Peyer's patch (tissue), 4 donors: ENCODE measurements at regions not wholly inside any gene's neighbourhood (a gene's known extent, or its start where the extent isn't known, plus 50 kb on each side); places are given as distances from the start of the nearest gene placed in this dataset.

ENCODE experiments used
- DNase-seq, 3 donors: peaks; one replicate each; pipeline ENCODE4 v3.0.0-alpha.2; 2017 to 2019
- H3K27ac ChIP-seq, 4 donors: fragments of 200-600 bp; sonication (generic); one replicate each; pipeline ENCODE4 v1.5.1; 2016 to 2019
- H3K27me3 ChIP-seq, 2 donors: fragments of 200-600 bp; sonication (generic); one replicate each; pipeline ENCODE4 v1.5.1; 2019
- H3K36me3 ChIP-seq, 3 donors: fragments of 200-600 bp; sonication (generic); one replicate each; pipeline ENCODE4 v1.5.1; 2016 to 2019
- H3K4me1 ChIP-seq, 4 donors: fragments of 200-600 bp; sonication (generic); one replicate each; pipeline ENCODE4 v1.5.1; 2016 to 2019
- H3K4me3 ChIP-seq, 4 donors: fragments of 200-600 bp; sonication (generic); 1 replicate in 3 of 4; 2 replicates in 1 of 4; pipeline ENCODE4 v1.5.1; 2016 to 2019; ENCODE audit warnings: mild to moderate bottlenecking in 1 of 4
- H3K9me3 ChIP-seq, 4 donors: fragments of 200-600 bp; sonication (generic); one replicate each; pipeline ENCODE4 v1.5.1; 2016 to 2019; ENCODE audit warnings: mild to moderate bottlenecking in 1 of 4
- POLR2A ChIP-seq, 2 donors: fragments of 450-650 bp; IDR thresholded peaks; one replicate each; pipeline ENCODE4 v1.5.1; 2017; ENCODE audit warnings: antibody characterized with exemption in 2 of 2, mild to moderate bottlenecking in 2 of 2, moderate library complexity in 2 of 2
- TF ChIP-seq, protein P1 (sequence below), 6 experiments: fragments of 450-650 bp in 4 of 6; fragments of 200-600 bp in 2 of 6; sonication (generic) in 1 of 6; IDR thresholded peaks; one replicate each; pipeline ENCODE4 v1.5.1; 2017 to 2019; ENCODE audit warnings: antibody characterized with exemption in 6 of 6, mild to moderate bottlenecking in 3 of 6, moderate library complexity in 1 of 6

DNA sequence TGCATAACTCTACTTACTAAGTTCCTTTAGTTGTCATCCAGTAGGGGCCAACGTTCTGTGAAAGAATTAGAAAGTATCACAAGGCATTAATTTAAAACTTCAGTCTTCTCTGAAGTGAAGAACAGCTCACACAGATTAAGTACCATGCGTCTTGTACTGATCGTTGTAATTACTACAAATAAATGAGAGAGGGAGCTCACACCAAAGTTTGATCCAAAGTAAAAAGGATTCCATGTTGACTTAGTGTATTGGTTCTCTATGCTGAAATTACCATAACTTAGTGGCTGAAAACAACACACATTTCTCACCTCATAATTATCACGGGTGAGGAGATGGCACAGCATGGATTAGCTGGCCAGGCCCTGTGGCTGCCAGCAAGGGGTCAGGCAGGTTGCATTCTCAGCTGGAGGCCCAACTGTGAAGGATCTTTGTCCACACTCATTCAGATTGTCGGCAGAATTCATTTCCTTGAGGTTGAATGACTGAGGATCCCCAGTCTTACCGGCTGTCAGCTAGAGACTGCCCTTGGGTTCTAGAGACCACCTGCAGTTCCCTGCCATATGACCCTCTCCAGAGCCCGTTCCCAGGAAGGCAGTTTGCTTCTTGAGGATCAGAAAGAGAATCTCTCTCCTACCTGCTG is 169.1 kb downstream of the YTHDC2 start:
- H3K9me3 ChIP-seq = no peaks in the 10 kb centered on the region
- TF ChIP-seq POLR2A (IDR thresholded peaks at IDR 0.05) = no peak
- TF ChIP-seq, protein P1, sequence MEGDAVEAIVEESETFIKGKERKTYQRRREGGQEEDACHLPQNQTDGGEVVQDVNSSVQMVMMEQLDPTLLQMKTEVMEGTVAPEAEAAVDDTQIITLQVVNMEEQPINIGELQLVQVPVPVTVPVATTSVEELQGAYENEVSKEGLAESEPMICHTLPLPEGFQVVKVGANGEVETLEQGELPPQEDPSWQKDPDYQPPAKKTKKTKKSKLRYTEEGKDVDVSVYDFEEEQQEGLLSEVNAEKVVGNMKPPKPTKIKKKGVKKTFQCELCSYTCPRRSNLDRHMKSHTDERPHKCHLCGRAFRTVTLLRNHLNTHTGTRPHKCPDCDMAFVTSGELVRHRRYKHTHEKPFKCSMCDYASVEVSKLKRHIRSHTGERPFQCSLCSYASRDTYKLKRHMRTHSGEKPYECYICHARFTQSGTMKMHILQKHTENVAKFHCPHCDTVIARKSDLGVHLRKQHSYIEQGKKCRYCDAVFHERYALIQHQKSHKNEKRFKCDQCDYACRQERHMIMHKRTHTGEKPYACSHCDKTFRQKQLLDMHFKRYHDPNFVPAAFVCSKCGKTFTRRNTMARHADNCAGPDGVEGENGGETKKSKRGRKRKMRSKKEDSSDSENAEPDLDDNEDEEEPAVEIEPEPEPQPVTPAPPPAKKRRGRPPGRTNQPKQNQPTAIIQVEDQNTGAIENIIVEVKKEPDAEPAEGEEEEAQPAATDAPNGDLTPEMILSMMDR (IDR thresholded peaks at IDR 0.05) = no peak
- H3K4me3 ChIP-seq = no peak overlapping the region
- no peaks in the 10 kb centered on the region for H3K36me3 ChIP-seq
- H3K27me3 ChIP-seq = no peaks in the 10 kb centered on the region
- H3K4me1 ChIP-seq = no peaks in the 10 kb centered on the region
- no peak for DNase-seq
- no peak overlapping the region for H3K27ac ChIP-seq

DNA sequence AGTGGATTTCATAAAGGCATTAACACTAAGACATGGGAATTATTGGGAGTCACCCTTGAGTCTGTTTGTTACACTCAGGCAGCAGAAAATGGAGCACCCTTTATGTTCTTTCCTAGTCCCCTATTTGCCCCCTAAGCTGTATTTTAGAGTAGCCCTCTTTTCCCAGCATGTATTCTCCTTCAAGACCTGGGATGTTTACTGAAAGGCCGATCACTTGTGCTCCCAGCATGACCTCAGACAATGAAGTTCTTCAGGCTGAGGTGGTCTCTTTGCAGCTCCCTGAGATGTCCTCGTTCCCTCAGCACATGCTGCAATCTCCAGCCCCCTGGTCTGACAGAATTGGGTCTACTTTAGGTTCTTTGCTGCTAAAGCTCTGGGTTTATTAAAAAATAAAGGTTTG is 169.7 kb downstream of the YTHDC2 start:
- no peaks in the 10 kb centered on the region for H3K9me3 ChIP-seq
- H3K27ac ChIP-seq = no peak overlapping the region
- H3K27me3 ChIP-seq = no peaks in the 10 kb centered on the region
- no peak overlapping the region for H3K4me3 ChIP-seq
- H3K4me1 ChIP-seq = no peaks in the 10 kb centered on the region
- no peaks in the 10 kb centered on the region for H3K36me3 ChIP-seq
- TF ChIP-seq POLR2A (IDR thresholded peaks at IDR 0.05) = no peak
- TF ChIP-seq, protein P1 (IDR thresholded peaks at IDR 0.05) = no peak
- no peak for DNase-seq

DNA sequence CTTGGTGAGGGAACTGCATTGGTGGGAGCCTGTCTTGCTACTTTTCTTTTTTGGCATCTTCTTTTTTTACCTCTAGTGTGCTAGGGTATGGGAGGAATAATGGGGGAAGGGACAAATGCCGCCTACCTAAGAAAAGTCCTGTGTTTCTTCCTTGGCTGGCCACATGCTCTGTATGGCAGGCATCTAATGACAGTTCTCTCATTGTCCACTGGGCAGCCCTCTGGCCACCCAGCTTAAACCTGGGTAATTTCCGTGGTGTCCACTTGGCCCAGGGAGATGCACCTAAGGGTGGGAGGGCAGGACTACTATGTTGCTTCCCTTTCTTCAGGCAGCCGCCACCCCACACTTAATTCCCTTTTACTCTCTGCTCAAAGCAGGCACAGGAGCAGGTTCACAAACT is 173.1 kb downstream of the YTHDC2 start:
- H3K36me3 ChIP-seq = no peaks in the 10 kb centered on the region
- TF ChIP-seq, protein P1 (IDR thresholded peaks at IDR 0.05) = no peak
- no peak for TF ChIP-seq POLR2A (IDR thresholded peaks at IDR 0.05)
- DNase-seq = no peak
- H3K4me1 ChIP-seq = no peaks in the 10 kb centered on the region
- H3K9me3 ChIP-seq = no peaks in the 10 kb centered on the region
- H3K27ac ChIP-seq = no peak overlapping the region
- no peaks in the 10 kb centered on the region for H3K27me3 ChIP-seq
- H3K4me3 ChIP-seq = no peak overlapping the region

DNA sequence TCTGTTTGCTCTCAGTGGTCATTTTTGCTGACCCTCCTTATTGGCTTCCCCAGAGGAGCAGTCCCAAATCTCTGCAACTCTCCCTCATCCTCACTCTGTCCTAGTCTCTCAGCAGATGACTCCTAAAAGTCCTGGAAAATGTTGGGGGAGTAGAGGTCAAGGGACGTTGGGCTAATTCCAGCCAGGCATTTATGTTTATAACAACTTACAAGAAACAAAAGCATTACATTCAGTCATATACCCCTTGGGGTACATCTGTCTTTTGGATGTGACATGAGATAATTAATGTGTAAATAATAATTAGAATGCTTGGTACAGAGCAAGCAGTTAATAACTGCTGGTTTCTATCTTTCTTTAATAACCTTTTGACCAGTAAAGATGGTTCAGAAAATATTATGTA is 176.2 kb downstream of the YTHDC2 start:
- DNase-seq = no peak
- no peak overlapping the region for H3K4me3 ChIP-seq
- no peaks in the 10 kb centered on the region for H3K27me3 ChIP-seq
- no peaks in the 10 kb centered on the region for H3K36me3 ChIP-seq
- H3K9me3 ChIP-seq = no peaks in the 10 kb centered on the region
- no peak overlapping the region for H3K27ac ChIP-seq
- no peaks in the 10 kb centered on the region for H3K4me1 ChIP-seq
- TF ChIP-seq, protein P1 (IDR thresholded peaks at IDR 0.05) = no peak
- TF ChIP-seq POLR2A (IDR thresholded peaks at IDR 0.05) = no peak

DNA sequence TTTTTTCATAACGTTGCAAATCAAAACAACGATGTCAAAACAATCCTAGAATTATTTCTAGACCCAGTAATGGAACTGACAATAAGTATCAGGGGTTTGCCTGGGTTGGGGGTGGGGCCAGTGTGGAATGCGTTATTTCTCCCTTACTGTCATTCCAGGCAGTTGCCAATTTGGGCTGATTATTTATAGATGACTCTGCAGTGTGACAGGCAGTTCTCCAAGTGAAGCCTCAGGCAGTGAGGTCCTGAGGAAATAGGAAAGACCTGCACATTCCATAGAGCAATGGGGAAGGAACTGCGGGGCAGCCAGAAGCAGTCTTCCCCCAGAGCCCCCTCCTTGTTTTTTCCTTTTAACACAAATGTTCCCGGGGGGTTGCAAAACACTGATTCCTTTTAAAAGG is 179.0 kb downstream of the YTHDC2 start:
- H3K27ac ChIP-seq = no peak overlapping the region
- no peak overlapping the region for H3K4me3 ChIP-seq
- no peaks in the 10 kb centered on the region for H3K9me3 ChIP-seq
- TF ChIP-seq POLR2A (IDR thresholded peaks at IDR 0.05) = no peak
- TF ChIP-seq, protein P1 (IDR thresholded peaks at IDR 0.05) = no peak
- H3K4me1 ChIP-seq = no peaks in the 10 kb centered on the region
- no peak for DNase-seq
- no peaks in the 10 kb centered on the region for H3K27me3 ChIP-seq
- no peaks in the 10 kb centered on the region for H3K36me3 ChIP-seq
